ENCODE measurements at regions not wholly inside any gene's neighbourhood (a gene's known extent, or its start where the extent isn't known, plus 50 kb on each side); places are given as distances from the start of the nearest gene placed in this dataset.

GRCh38 chr1:164466001-164466421 lies 93.0 kb upstream of the PBX1 start:
- no peak overlapping the region for H3K27ac ChIP-seq
- TF ChIP-seq ZFX (IDR thresholded peaks at IDR 0.05; ENCODE audit: borderline replicate concordance): no peak
- TF ChIP-seq, protein P1, sequence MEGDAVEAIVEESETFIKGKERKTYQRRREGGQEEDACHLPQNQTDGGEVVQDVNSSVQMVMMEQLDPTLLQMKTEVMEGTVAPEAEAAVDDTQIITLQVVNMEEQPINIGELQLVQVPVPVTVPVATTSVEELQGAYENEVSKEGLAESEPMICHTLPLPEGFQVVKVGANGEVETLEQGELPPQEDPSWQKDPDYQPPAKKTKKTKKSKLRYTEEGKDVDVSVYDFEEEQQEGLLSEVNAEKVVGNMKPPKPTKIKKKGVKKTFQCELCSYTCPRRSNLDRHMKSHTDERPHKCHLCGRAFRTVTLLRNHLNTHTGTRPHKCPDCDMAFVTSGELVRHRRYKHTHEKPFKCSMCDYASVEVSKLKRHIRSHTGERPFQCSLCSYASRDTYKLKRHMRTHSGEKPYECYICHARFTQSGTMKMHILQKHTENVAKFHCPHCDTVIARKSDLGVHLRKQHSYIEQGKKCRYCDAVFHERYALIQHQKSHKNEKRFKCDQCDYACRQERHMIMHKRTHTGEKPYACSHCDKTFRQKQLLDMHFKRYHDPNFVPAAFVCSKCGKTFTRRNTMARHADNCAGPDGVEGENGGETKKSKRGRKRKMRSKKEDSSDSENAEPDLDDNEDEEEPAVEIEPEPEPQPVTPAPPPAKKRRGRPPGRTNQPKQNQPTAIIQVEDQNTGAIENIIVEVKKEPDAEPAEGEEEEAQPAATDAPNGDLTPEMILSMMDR (IDR thresholded peaks at IDR 0.05): no peak

- no peak overlapping the region for H3K27ac ChIP-seq
- TF ChIP-seq ZFX (IDR thresholded peaks at IDR 0.05; ENCODE audit: borderline replicate concordance): no peak
- TF ChIP-seq, protein P1 (IDR thresholded peaks at IDR 0.05): no peak
These were observed 92.6 kb upstream of the PBX1 start for GRCh38 chr1:164466429-164466828.

DNA sequence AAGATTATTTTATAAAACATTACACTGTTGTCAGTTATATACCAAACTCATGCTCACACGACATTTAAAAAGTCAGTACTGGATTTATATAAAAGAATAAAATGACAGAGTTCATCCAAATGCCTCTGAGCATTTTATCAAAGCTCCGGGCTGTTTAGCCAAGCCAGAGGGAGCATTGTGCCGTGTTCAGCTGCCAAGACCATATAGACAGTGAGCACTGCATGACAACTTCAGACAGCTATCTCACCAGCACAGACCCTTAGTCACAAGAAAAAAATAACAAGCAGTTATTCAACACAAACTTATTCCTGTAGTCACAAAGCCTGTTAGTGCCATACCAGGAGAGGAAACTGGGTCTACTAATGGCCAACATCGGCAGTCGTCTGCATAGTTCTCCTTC lies 88.0 kb upstream of the PBX1 start:
- H3K27ac ChIP-seq: no peak overlapping the region
- TF ChIP-seq ZFX (IDR thresholded peaks at IDR 0.05; ENCODE audit: borderline replicate concordance): no peak
- TF ChIP-seq, protein P1 (IDR thresholded peaks at IDR 0.05): no peak

GRCh38 chr1:164472841-164473240 lies 86.1 kb upstream of the PBX1 start:
- H3K27ac ChIP-seq: no peak overlapping the region
- TF ChIP-seq, protein P1 (IDR thresholded peaks at IDR 0.05): no peak
- no peak for TF ChIP-seq ZFX (IDR thresholded peaks at IDR 0.05; ENCODE audit: borderline replicate concordance)

- no peak for TF ChIP-seq ZFX (IDR thresholded peaks at IDR 0.05; ENCODE audit: borderline replicate concordance)
- TF ChIP-seq, protein P1 (IDR thresholded peaks at IDR 0.05): no peak
- no peak overlapping the region for H3K27ac ChIP-seq
These were observed 85.4 kb upstream of the PBX1 start for GRCh38 chr1:164473544-164473943.

DNA sequence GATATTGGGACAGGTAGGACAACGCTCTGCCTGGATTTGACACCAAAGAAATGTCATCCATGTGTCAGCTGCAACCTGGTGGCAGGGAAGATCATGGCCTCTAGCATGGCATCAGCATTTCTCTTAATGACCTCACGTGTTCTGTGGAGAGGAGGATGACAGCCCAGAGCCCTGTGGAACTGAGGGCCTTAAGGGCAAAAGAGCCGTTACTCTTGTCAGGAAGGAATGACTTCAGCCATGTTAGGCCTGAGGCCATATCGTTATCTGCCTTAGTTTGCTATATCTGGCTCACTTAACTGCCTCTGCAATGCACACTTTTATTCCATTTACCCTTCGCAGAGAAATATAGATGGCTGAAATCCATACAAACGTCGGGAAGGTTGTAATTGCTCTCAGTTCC lies 83.2 kb upstream of the PBX1 start:
- H3K27ac ChIP-seq: no peak overlapping the region
- TF ChIP-seq, protein P1 (IDR thresholded peaks at IDR 0.05): no peak
- TF ChIP-seq ZFX (IDR thresholded peaks at IDR 0.05; ENCODE audit: borderline replicate concordance): no peak

- no peak overlapping the region for H3K27ac ChIP-seq
- TF ChIP-seq, protein P1 (IDR thresholded peaks at IDR 0.05): no peak
- TF ChIP-seq ZFX (IDR thresholded peaks at IDR 0.05; ENCODE audit: borderline replicate concordance): no peak
These were observed 81.6 kb upstream of the PBX1 start for GRCh38 chr1:164477343-164477742.

Data from 22Rv1 (cell line).